ENCODE measurements at regions not wholly inside any gene's neighbourhood (a gene's known extent, or its start where the extent isn't known, plus 50 kb on each side); places are given as distances from the start of the nearest gene placed in this dataset.

DNA sequence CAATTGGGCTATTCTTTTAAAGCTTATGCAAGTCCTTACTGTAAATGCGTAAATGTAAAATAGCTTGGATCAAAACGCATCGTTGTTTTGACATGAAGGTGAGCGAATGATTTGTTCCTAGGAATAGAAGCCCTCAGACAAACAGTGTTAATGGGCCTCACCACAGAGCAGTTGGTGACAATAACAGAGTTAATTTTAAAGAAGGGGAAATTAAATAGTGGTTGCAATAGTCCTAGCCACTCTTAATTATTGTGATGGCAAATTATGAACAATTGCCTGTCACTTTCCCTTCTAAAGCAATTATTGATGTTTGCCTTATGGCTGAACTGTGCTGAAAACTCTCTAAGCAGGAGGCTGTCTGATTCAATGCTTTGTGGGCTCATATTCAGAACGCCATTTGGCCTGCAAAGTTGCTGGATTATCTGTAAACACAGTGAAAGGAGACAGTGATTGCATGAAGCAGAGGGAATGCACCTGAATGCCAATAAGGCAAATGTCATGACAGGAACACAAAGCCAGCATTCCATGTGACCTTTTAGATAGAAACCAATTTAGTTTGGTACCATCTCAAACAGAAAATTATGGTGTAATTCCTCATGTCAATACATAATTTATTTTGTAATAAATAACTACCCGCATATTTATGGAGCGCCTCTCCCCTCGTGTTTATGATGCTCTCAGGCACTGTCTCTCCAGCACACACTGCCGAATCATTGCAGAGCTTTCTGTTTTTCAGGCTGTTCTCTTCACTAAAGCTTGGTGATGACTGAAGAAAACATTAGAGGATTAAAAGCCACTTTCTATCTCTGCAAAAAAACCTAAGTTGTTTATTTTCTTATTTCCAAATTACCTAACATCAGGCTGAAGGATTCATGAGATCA is 387.5 kb downstream of the HACE1 start:
- TF ChIP-seq, protein P1, sequence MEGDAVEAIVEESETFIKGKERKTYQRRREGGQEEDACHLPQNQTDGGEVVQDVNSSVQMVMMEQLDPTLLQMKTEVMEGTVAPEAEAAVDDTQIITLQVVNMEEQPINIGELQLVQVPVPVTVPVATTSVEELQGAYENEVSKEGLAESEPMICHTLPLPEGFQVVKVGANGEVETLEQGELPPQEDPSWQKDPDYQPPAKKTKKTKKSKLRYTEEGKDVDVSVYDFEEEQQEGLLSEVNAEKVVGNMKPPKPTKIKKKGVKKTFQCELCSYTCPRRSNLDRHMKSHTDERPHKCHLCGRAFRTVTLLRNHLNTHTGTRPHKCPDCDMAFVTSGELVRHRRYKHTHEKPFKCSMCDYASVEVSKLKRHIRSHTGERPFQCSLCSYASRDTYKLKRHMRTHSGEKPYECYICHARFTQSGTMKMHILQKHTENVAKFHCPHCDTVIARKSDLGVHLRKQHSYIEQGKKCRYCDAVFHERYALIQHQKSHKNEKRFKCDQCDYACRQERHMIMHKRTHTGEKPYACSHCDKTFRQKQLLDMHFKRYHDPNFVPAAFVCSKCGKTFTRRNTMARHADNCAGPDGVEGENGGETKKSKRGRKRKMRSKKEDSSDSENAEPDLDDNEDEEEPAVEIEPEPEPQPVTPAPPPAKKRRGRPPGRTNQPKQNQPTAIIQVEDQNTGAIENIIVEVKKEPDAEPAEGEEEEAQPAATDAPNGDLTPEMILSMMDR (IDR thresholded peaks at IDR 0.05): no peak
- no peak for TF ChIP-seq POLR2A (IDR thresholded peaks at IDR 0.05; ENCODE audit: low read depth)

Data from esophagus muscularis mucosa (tissue), 3 donors.